ENCODE measurements at regions not wholly inside any gene's neighbourhood (a gene's known extent, or its start where the extent isn't known, plus 50 kb on each side); places are given as distances from the start of the nearest gene placed in this dataset.
"Not testable (repeated sequence)": the region's sequence is repeated elsewhere in the genome, so short reads cannot be mapped to it uniquely, and the experiment has no call there.

- TF ChIP-seq TCF7L2 (IDR thresholded peaks at IDR 0.05; ENCODE audit: borderline replicate concordance, extremely low read depth, insufficient read depth, insufficient read length); CTCF (IDR thresholded peaks at IDR 0.05 in 2 of 3, conservative IDR thresholded peaks at IDR 0.05 in 1 of 3; ENCODE audit: borderline replicate concordance in 1 of 3, insufficient read depth in 1 of 3, low read depth in 2 of 3, low read length in 2 of 3); ZFX (IDR thresholded peaks at IDR 0.05); POLR2A (IDR thresholded peaks at IDR 0.05; ENCODE audit: borderline replicate concordance, extremely low read depth, insufficient read depth, insufficient read length); ATF3 (IDR thresholded peaks at IDR 0.05); EGR1 (IDR thresholded peaks at IDR 0.05; ENCODE audit: low read depth); CEBPB (IDR thresholded peaks at IDR 0.05; ENCODE audit: low read depth); REST (IDR thresholded peaks at IDR 0.05; ENCODE audit: low read depth); EZH2 (IDR thresholded peaks at IDR 0.05); JUND (IDR thresholded peaks at IDR 0.05): not testable (repeated sequence)
These were observed 308.7 kb downstream of the FAM72C start for GRCh38 chr1:143663056-143663455.

Measured in HCT116 (cell line).